ENCODE measurements at regions not wholly inside any gene's neighbourhood (a gene's known extent, or its start where the extent isn't known, plus 50 kb on each side); places are given as distances from the start of the nearest gene placed in this dataset.

- ATAC-seq (ENCODE audit: poor library complexity) (no peak), DNase-seq (no peak)
- intact Hi-C loops (cut with DNase I), result no loop called here
Observed at GRCh38 chr2:51258301-51258700, 226.4 kb upstream of the NRXN1 start.

- no peak for DNase-seq
- intact Hi-C loops (cut with DNase I), result no loop called here
- ATAC-seq (ENCODE audit: poor library complexity), result no peak
Observed at GRCh38 chr2:51256736-51257135, 224.8 kb upstream of the NRXN1 start.

GRCh38 chr2:51251356-51251755 lies 219.4 kb upstream of the NRXN1 start:
- no peak for DNase-seq
- ATAC-seq (ENCODE audit: poor library complexity), result no peak
- intact Hi-C loops (cut with DNase I), result no loop called here

GRCh38 chr2:51247252-51247805 lies 215.4 kb upstream of the NRXN1 start:
- intact Hi-C loops (cut with DNase I), result no loop called here
- DNase-seq, result no peak
- ATAC-seq (ENCODE audit: poor library complexity), result no peak

- intact Hi-C loops (cut with DNase I), result no loop called here
- ATAC-seq (ENCODE audit: poor library complexity), result no peak
- DNase-seq, result no peak
Observed at GRCh38 chr2:51243892-51244535, 212.1 kb upstream of the NRXN1 start.

- ATAC-seq (ENCODE audit: poor library complexity) (no peak), DNase-seq (no peak)
- intact Hi-C loops (cut with DNase I), result no loop called here
Observed at GRCh38 chr2:51237626-51238271, 205.8 kb upstream of the NRXN1 start.

- ATAC-seq (ENCODE audit: poor library complexity) (no peak), DNase-seq (no peak)
- intact Hi-C loops (cut with DNase I), result no loop called here
Observed at GRCh38 chr2:51232027-51232426, 200.1 kb upstream of the NRXN1 start.

- ATAC-seq (ENCODE audit: poor library complexity) (no peak), DNase-seq (no peak)
- intact Hi-C loops (cut with DNase I), result no loop called here
Observed at GRCh38 chr2:51231071-51231470, 199.1 kb upstream of the NRXN1 start.

GRCh38 chr2:51225377-51225776 lies 193.4 kb upstream of the NRXN1 start:
- intact Hi-C loops (cut with DNase I), result no loop called here
- ATAC-seq (ENCODE audit: poor library complexity), result no peak
- DNase-seq, result no peak

- no peak for DNase-seq
- intact Hi-C loops (cut with DNase I), result no loop called here
- no peak for ATAC-seq (ENCODE audit: poor library complexity)
Observed at GRCh38 chr2:51224790-51225189, 192.9 kb upstream of the NRXN1 start.

- DNase-seq (no peak), ATAC-seq (ENCODE audit: poor library complexity) (no peak)
- intact Hi-C loops (cut with DNase I), result no loop called here
Observed at GRCh38 chr2:51222106-51222505, 190.2 kb upstream of the NRXN1 start.

GRCh38 chr2:51220606-51221005 lies 188.7 kb upstream of the NRXN1 start:
- intact Hi-C loops (cut with DNase I), result no loop called here
- ATAC-seq (ENCODE audit: poor library complexity) (no peak), DNase-seq (no peak)

GRCh38 chr2:51220080-51220479 lies 188.1 kb upstream of the NRXN1 start:
- DNase-seq (no peak), ATAC-seq (ENCODE audit: poor library complexity) (no peak)
- intact Hi-C loops (cut with DNase I), result no loop called here

- intact Hi-C loops (cut with DNase I), result no loop called here
- DNase-seq (no peak), ATAC-seq (ENCODE audit: poor library complexity) (no peak)
Observed at GRCh38 chr2:51219468-51219867, 187.5 kb upstream of the NRXN1 start.

- DNase-seq (no peak), ATAC-seq (ENCODE audit: poor library complexity) (no peak)
- intact Hi-C loops (cut with DNase I), result no loop called here
Observed at GRCh38 chr2:51218047-51218446, 186.1 kb upstream of the NRXN1 start.

- DNase-seq (no peak), ATAC-seq (ENCODE audit: poor library complexity) (no peak)
- intact Hi-C loops (cut with DNase I), result no loop called here
Observed at GRCh38 chr2:51213826-51214225, 181.9 kb upstream of the NRXN1 start.

- ATAC-seq (ENCODE audit: poor library complexity), result no peak
- intact Hi-C loops (cut with DNase I), result no loop called here
Observed at GRCh38 chr2:51212374-51212773, 180.4 kb upstream of the NRXN1 start.

GRCh38 chr2:51208521-51208920 lies 176.6 kb upstream of the NRXN1 start:
- DNase-seq (no peak), ATAC-seq (ENCODE audit: poor library complexity) (no peak)
- intact Hi-C loops (cut with DNase I), result no loop called here

More at GRCh38 chr2:51212374-51212773, 180.4 kb upstream of the NRXN1 start:
- no peak for DNase-seq

- intact Hi-C loops (cut with DNase I), result no loop called here
- no peak for DNase-seq
- no peak for ATAC-seq (ENCODE audit: poor library complexity)
Observed at GRCh38 chr2:51201295-51201694, 169.4 kb upstream of the NRXN1 start.

GRCh38 chr2:51194656-51195055 lies 162.7 kb upstream of the NRXN1 start:
- intact Hi-C loops (cut with DNase I), result no loop called here
- no peak for DNase-seq
- ATAC-seq (ENCODE audit: poor library complexity), result no peak

GRCh38 chr2:51170273-51170672 lies 138.3 kb upstream of the NRXN1 start:
- intact Hi-C loops (cut with DNase I), result no loop called here
- no peak for ATAC-seq (ENCODE audit: poor library complexity)
- no peak for DNase-seq

Measured in Right ventricle myocardium superior (tissue), 1 donor.